ENCODE measurements at regions not wholly inside any gene's neighbourhood (a gene's known extent, or its start where the extent isn't known, plus 50 kb on each side); places are given as distances from the start of the nearest gene placed in this dataset.
A peak's percentile ranks its signal among the peaks of the same experiment; 100 is the strongest.

- H3K36me3 ChIP-seq (replicated peaks in 1 of 2) = no peaks in the 10 kb centered on the region
- peaks cover 12 to 31% of the 10 kb centered on the region in 2 donors for H3K4me1 ChIP-seq (replicated peaks in 1 of 2)
- intact Hi-C loops (cut with DNase I) = no loop called here
- no peak overlapping the region for H3K27ac ChIP-seq
- no peak for TF ChIP-seq POLR2A (IDR thresholded peaks at IDR 0.05)
- TF ChIP-seq CTCF (IDR thresholded peaks at IDR 0.05) = no peak
- H3K4me3 ChIP-seq = no peak overlapping the region
- DNase-seq = peak in 1 of 7 donors; percentile 24
- H3K27me3 ChIP-seq = no peaks in the 10 kb centered on the region
- H3K9me3 ChIP-seq (replicated peaks in 1 of 3) = no peaks in the 10 kb centered on the region
- WGBS, 4 donors = 68 to 85% (median 73%) methylated on average over 4 of the region's 4 CpGs
Observed at GRCh38 chr12:66044731-66045130, 85.8 kb downstream of the LLPH start.

- Histone ChIP-seq H3K27me3 (no peaks in the 10 kb centered on the region), H3K27ac (peak overlapping the region in 1 of 5 donors; percentile 20), H3K9me3 (replicated peaks in 1 of 3) (no peaks in the 10 kb centered on the region), H3K36me3 (replicated peaks in 1 of 2) (no peaks in the 10 kb centered on the region), H3K4me3 (no peak overlapping the region), H3K4me1 (replicated peaks in 1 of 2) (peaks cover 0 to 24% of the 10 kb centered on the region in 2 donors)
- WGBS, 4 donors = 40 to 50% (median 45%) methylated on average over 3 of the region's 3 CpGs
- intact Hi-C loops (cut with DNase I) = no loop called here
- peak in 5 of 7 donors; percentile 27 to 58 (median 40) for DNase-seq
- TF ChIP-seq CTCF (IDR thresholded peaks at IDR 0.05) (no peak), POLR2A (IDR thresholded peaks at IDR 0.05) (no peak)
Observed at GRCh38 chr12:66043035-66043434, 87.5 kb downstream of the LLPH start.

GRCh38 chr12:66041651-66042363, 88.7 kb downstream of the LLPH start:
- intact Hi-C loops (cut with DNase I) = no loop called here
- H3K4me3 ChIP-seq = no peak overlapping the region
- 78 to 84% (median 81%) methylated on average over 10 of the region's 10 CpGs for WGBS, 4 donors
- no peak for DNase-seq
- peaks cover 0 to 15% of the 10 kb centered on the region in 2 donors for H3K4me1 ChIP-seq (replicated peaks in 1 of 2)
- H3K9me3 ChIP-seq (replicated peaks in 1 of 3) = no peaks in the 10 kb centered on the region
- H3K36me3 ChIP-seq (replicated peaks in 1 of 2) = no peaks in the 10 kb centered on the region
- H3K27me3 ChIP-seq = no peaks in the 10 kb centered on the region
- H3K27ac ChIP-seq = no peak overlapping the region
- no peak for TF ChIP-seq CTCF (IDR thresholded peaks at IDR 0.05)
- TF ChIP-seq POLR2A (IDR thresholded peaks at IDR 0.05) = no peak

GRCh38 chr12:66036317-66036716, 94.2 kb downstream of the LLPH start:
- Histone ChIP-seq H3K27ac (peak overlapping the region in 1 of 5 donors; percentile 62), H3K4me1 (replicated peaks in 1 of 2) (peaks cover 0 to 12% of the 10 kb centered on the region in 2 donors), H3K9me3 (replicated peaks in 1 of 3) (no peaks in the 10 kb centered on the region), H3K36me3 (replicated peaks in 1 of 2) (no peaks in the 10 kb centered on the region), H3K4me3 (no peak overlapping the region), H3K27me3 (no peaks in the 10 kb centered on the region)
- 12 to 25% (median 22%) methylated on average over 4 of the region's 4 CpGs for WGBS, 4 donors
- peak; percentile 63 to 88 (median 83) for DNase-seq
- intact Hi-C loops (cut with DNase I) = no loop called here
- TF ChIP-seq CTCF (IDR thresholded peaks at IDR 0.05) (peak in 3 of 6 experiments; percentile 15 to 33 (median 20)), POLR2A (IDR thresholded peaks at IDR 0.05) (no peak)
